H9 (cell line): ENCODE measurements at regions not wholly inside any gene's neighbourhood (a gene's known extent, or its start where the extent isn't known, plus 50 kb on each side); places are given as distances from the start of the nearest gene placed in this dataset.

Experiments
- DNase-seq: peaks from one replicate; pipeline ENCODE4 v3.0.0-alpha.2; 2017
- H2AFZ ChIP-seq: one replicate; pipeline ENCODE4 v1.6.1; 2013; ENCODE audit warnings: mild to moderate bottlenecking, low read length, control low read depth, moderate library complexity
- H2AK5ac ChIP-seq: 2 replicates; pipeline ENCODE4 v1.6.1; 2013; ENCODE audit warnings: low read length, control low read depth, mixed read lengths; ENCODE audit not compliant: insufficient read length
- H2BK120ac ChIP-seq: one replicate; pipeline ENCODE4 v1.6.1; 2013; ENCODE audit warnings: low read depth, mild to moderate bottlenecking, low read length, control low read depth, inconsistent platforms; ENCODE audit not compliant: poor library complexity, severe bottlenecking
- H2BK12ac ChIP-seq: 2 replicates; pipeline ENCODE4 v1.6.1; 2013; ENCODE audit warnings: low read length, control low read depth, mixed read lengths, low read depth; ENCODE audit not compliant: insufficient read length
- H2BK15ac ChIP-seq: 2 replicates; pipeline ENCODE4 v1.6.1; 2013; ENCODE audit warnings: low read depth, low read length, control low read depth
- H2BK20ac ChIP-seq: one replicate; pipeline ENCODE4 v1.6.1; 2013; ENCODE audit warnings: low read depth, mild to moderate bottlenecking, low read length, control low read depth, inconsistent platforms; ENCODE audit not compliant: poor library complexity, severe bottlenecking
- H2BK5ac ChIP-seq: 2 replicates; pipeline ENCODE4 v1.6.1; 2013; ENCODE audit warnings: low read length, control low read depth, mixed read lengths; ENCODE audit not compliant: insufficient read length
- H3K14ac ChIP-seq: 2 replicates; pipeline ENCODE4 v1.6.1; 2013; ENCODE audit warnings: low read length, control low read depth; ENCODE audit not compliant: insufficient read depth
- H3K18ac ChIP-seq: 2 replicates; pipeline ENCODE4 v1.6.1; 2013; ENCODE audit warnings: low read depth, mild to moderate bottlenecking, mixed read lengths, low read length, control low read depth; ENCODE audit not compliant: insufficient read length
- H3K23ac ChIP-seq: 2 replicates; pipeline ENCODE4 v1.6.1; 2013; ENCODE audit warnings: low read length, control low read depth, mixed read lengths, low read depth; ENCODE audit not compliant: insufficient read length
- H3K23me2 ChIP-seq: 2 replicates; pipeline ENCODE4 v1.6.1; 2013; ENCODE audit warnings: low read depth, mild to moderate bottlenecking, mixed read lengths, low read length, control low read depth; ENCODE audit not compliant: insufficient read length, poor library complexity, severe bottlenecking
- H3K27ac ChIP-seq: 2 replicates; pipeline ENCODE4 v1.5.1; 2013; ENCODE audit warnings: low read length, control low read depth, mixed read lengths, low read depth; ENCODE audit not compliant: insufficient read length
- H3K27me3 ChIP-seq: 2 replicates; pipeline ENCODE4 v1.6.1; 2013; ENCODE audit warnings: low read length, control low read depth, inconsistent platforms; ENCODE audit not compliant: insufficient read depth
- H3K4ac ChIP-seq: 2 replicates; pipeline ENCODE4 v1.6.1; 2013; ENCODE audit warnings: low read depth, mild to moderate bottlenecking, control low read depth, inconsistent platforms, low read length, moderate library complexity
- H3K4me1 ChIP-seq: 2 replicates; pipeline ENCODE4 v1.6.1; 2013; ENCODE audit warnings: low read length, control low read depth, inconsistent platforms; ENCODE audit not compliant: insufficient read depth
- H3K4me2 ChIP-seq: 2 replicates; pipeline ENCODE4 v1.6.1; 2013; ENCODE audit warnings: low read length, control low read depth, mixed read lengths; ENCODE audit not compliant: insufficient read length, insufficient read depth
- H3K56ac ChIP-seq: 2 replicates; pipeline ENCODE4 v1.6.1; 2013; ENCODE audit warnings: low read depth, mild to moderate bottlenecking, mixed read lengths, low read length, control low read depth; ENCODE audit not compliant: insufficient read length
- H3K79me1 ChIP-seq: 2 replicates; pipeline ENCODE4 v1.6.1; 2013; ENCODE audit warnings: low read depth, mild to moderate bottlenecking, moderate library complexity, low read length, control low read depth, inconsistent platforms; ENCODE audit not compliant: insufficient read depth, poor library complexity, severe bottlenecking
- H3K79me2 ChIP-seq: 2 replicates; pipeline ENCODE4 v1.6.1; 2013; ENCODE audit warnings: low read length, control low read depth, inconsistent platforms; ENCODE audit not compliant: insufficient read depth
- H3K9ac ChIP-seq: 2 replicates; pipeline ENCODE4 v1.6.1; 2013; ENCODE audit warnings: low read length, control low read depth, mixed read lengths; ENCODE audit not compliant: insufficient read length; ENCODE audit errors: extremely low read depth
- H3K9me3 ChIP-seq: one replicate; pipeline ENCODE4 v1.6.1; 2013; ENCODE audit warnings: low read depth, low read length, inconsistent platforms; ENCODE audit not compliant: control insufficient read depth
- H3T11ph ChIP-seq: one replicate; pipeline ENCODE4 v1.6.1; 2013; ENCODE audit warnings: mild to moderate bottlenecking, low read length, control low read depth, inconsistent platforms
- H4K20me1 ChIP-seq: one replicate; pipeline ENCODE4 v1.6.1; 2013; ENCODE audit not compliant: control insufficient read depth, insufficient read length, insufficient read depth
- H4K5ac ChIP-seq: 2 replicates; pipeline ENCODE4 v1.6.1; 2013; ENCODE audit warnings: low read depth, mild to moderate bottlenecking, mixed read lengths, low read length, control low read depth; ENCODE audit not compliant: insufficient read length
- H4K8ac ChIP-seq: replicated peaks from 2 replicates; pipeline ENCODE4 v1.6.1; 2013; ENCODE audit warnings: low read length, control low read depth, mixed read lengths, low read depth; ENCODE audit not compliant: insufficient read length
- H4K91ac ChIP-seq: 2 replicates; pipeline ENCODE4 v1.6.1; 2013; ENCODE audit warnings: low read depth, mild to moderate bottlenecking, moderate library complexity, mixed read lengths, low read length, control low read depth; ENCODE audit not compliant: insufficient read length
- H3K27ac Mint-ChIP-seq, 3 experiments: 2 replicates in 2 of 3; 3 replicates in 1 of 3; pipeline ENCODE4 v1.8.0; 2020 to 2021; ENCODE audit warnings: mixed read lengths in 3 of 3, mild to moderate bottlenecking in 1 of 3, moderate library complexity in 1 of 3
- H3K27me3 Mint-ChIP-seq: 2 replicates; pipeline ENCODE4 v1.8.0; 2021; ENCODE audit warnings: low read depth, mild to moderate bottlenecking, moderate library complexity, mixed read lengths
- H3K36me3 Mint-ChIP-seq, 3 experiments: 2 replicates in 2 of 3; 3 replicates in 1 of 3; pipeline ENCODE4 v1.8.0; 2020 to 2021; ENCODE audit warnings: low read depth in 3 of 3, mixed read lengths in 3 of 3; ENCODE audit not compliant: insufficient read depth in 1 of 3
- H3K4me1 Mint-ChIP-seq, 2 experiments: 2 replicates each; pipeline ENCODE4 v1.8.0; 2020; ENCODE audit warnings: mixed read lengths in 2 of 2
- H3K4me3 Mint-ChIP-seq, 2 experiments: 2 replicates in 1 of 2; 3 replicates in 1 of 2; pipeline ENCODE4 v1.8.0; 2020 to 2021; ENCODE audit warnings: mild to moderate bottlenecking in 2 of 2, mixed read lengths in 2 of 2, moderate library complexity in 1 of 2
- H3K9me3 Mint-ChIP-seq, 2 experiments: 2 replicates in 1 of 2; 3 replicates in 1 of 2; pipeline ENCODE4 v1.8.0; 2020; ENCODE audit warnings: mild to moderate bottlenecking in 2 of 2, mixed read lengths in 2 of 2, moderate library complexity in 1 of 2
- TF ChIP-seq, protein P1 (sequence below): fragments of 200-600 bp; sonication (generic); conservative IDR thresholded peaks from 3 replicates; pipeline ENCODE4 v1.8.0; 2021; ENCODE audit warnings: antibody characterized with exemption, mild to moderate bottlenecking

DNA sequence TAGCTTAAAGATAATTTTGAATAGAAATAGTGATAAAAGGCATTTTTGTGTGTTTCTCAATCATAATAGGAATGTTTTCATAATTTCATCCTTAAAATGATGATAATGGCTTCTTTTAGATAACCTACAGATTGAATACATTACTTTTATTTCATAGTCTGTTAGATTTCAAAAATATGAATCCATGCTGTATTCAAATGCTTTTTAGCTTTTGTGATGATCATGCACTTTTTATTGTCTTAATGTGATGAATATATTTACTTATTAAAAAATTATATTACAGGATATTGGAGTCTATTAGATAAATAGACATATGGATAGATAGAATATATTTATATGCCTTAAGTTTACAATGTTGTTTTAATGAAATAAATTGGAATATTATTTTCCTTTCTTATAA lies 886.8 kb upstream of the NOVA1 start:
- no peak overlapping the region for H2AK5ac ChIP-seq
- no peak overlapping the region for H4K5ac ChIP-seq
- Mint-ChIP-seq H3K36me3 (no peaks in the 10 kb centered on the region), H3K4me1 (peaks cover 6% of the 10 kb centered on the region in 2 experiments; a peak in 3 of 4 replicates), H3K27me3 (no peaks in the 10 kb centered on the region), H3K9me3 (no peaks in the 10 kb centered on the region), H3K27ac (no peak overlapping the region), H3K4me3 (no peak overlapping the region)
- DNase-seq, result no peak
- H4K91ac ChIP-seq, result no peak overlapping the region
- no peaks in the 10 kb centered on the region for H3K79me1 ChIP-seq
- no peak overlapping the region for H3K27ac ChIP-seq
- no peaks in the 10 kb centered on the region for H3K4me1 ChIP-seq
- no peak overlapping the region for H2BK5ac ChIP-seq
- H3K4me2 ChIP-seq, result no peak overlapping the region
- TF ChIP-seq, protein P1, sequence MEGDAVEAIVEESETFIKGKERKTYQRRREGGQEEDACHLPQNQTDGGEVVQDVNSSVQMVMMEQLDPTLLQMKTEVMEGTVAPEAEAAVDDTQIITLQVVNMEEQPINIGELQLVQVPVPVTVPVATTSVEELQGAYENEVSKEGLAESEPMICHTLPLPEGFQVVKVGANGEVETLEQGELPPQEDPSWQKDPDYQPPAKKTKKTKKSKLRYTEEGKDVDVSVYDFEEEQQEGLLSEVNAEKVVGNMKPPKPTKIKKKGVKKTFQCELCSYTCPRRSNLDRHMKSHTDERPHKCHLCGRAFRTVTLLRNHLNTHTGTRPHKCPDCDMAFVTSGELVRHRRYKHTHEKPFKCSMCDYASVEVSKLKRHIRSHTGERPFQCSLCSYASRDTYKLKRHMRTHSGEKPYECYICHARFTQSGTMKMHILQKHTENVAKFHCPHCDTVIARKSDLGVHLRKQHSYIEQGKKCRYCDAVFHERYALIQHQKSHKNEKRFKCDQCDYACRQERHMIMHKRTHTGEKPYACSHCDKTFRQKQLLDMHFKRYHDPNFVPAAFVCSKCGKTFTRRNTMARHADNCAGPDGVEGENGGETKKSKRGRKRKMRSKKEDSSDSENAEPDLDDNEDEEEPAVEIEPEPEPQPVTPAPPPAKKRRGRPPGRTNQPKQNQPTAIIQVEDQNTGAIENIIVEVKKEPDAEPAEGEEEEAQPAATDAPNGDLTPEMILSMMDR, result no peak
- H2BK120ac ChIP-seq, result no peak overlapping the region
- H3K18ac ChIP-seq, result no peak overlapping the region
- H3K9me3 ChIP-seq, result no peaks in the 10 kb centered on the region
- no peaks in the 10 kb centered on the region for H3K23me2 ChIP-seq
- no peak overlapping the region for H3T11ph ChIP-seq
- no peak overlapping the region for H3K9ac ChIP-seq
- no peaks in the 10 kb centered on the region for H3K27me3 ChIP-seq
- H4K20me1 ChIP-seq, result no peaks in the 10 kb centered on the region
- no peak overlapping the region for H3K14ac ChIP-seq
- H2AFZ ChIP-seq, result no peak overlapping the region
- H3K79me2 ChIP-seq, result no peaks in the 10 kb centered on the region
- no peak overlapping the region for H2BK15ac ChIP-seq
- no peak overlapping the region for H3K4ac ChIP-seq
- H2BK20ac ChIP-seq, result no peak overlapping the region
- H3K56ac ChIP-seq, result no peak overlapping the region
- no peak overlapping the region for H3K23ac ChIP-seq
- H2BK12ac ChIP-seq, result no peak overlapping the region
- no peak overlapping the region for H4K8ac ChIP-seq
